DND-41 (cell line): ENCODE measurements at regions not wholly inside any gene's neighbourhood (a gene's known extent, or its start where the extent isn't known, plus 50 kb on each side); places are given as distances from the start of the nearest gene placed in this dataset.

Experiments used
- ATAC-seq: fragments of 200-7000 bp; cut with Tn5 transposase; 3 replicates; pipeline ENCODE4 v1.9.1; 2021; ENCODE audit warnings: low read depth; ENCODE audit not compliant: insufficient read depth
- DNase-seq: peaks from one replicate; pipeline ENCODE4 v3.0.0-alpha.2; 2020
- H2AFZ ChIP-seq: 2 replicates; pipeline ENCODE4 v1.6.0; 2012; ENCODE audit warnings: low read depth, low read length
- H3K27ac ChIP-seq: 2 replicates; pipeline ENCODE4 v1.5.1; 2012; ENCODE audit warnings: low read length, inconsistent platforms
- H3K27me3 ChIP-seq: fragments of 200-600 bp; sonication (generic); 2 replicates; pipeline ENCODE4 v1.6.0; 2012; ENCODE audit warnings: low read length, mild to moderate bottlenecking, inconsistent platforms; ENCODE audit not compliant: insufficient read depth, poor library complexity
- H3K36me3 ChIP-seq: 2 replicates; pipeline ENCODE4 v1.5.1; 2012; ENCODE audit warnings: low read length, inconsistent platforms; ENCODE audit not compliant: insufficient read depth
- H3K4me1 ChIP-seq: 2 replicates; pipeline ENCODE4 v1.5.1; 2012; ENCODE audit warnings: mild to moderate bottlenecking, low read length; ENCODE audit not compliant: insufficient read depth
- H3K4me2 ChIP-seq: 2 replicates; pipeline ENCODE4 v1.6.0; 2012; ENCODE audit warnings: mild to moderate bottlenecking, moderate library complexity, low read length, inconsistent platforms; ENCODE audit not compliant: insufficient read depth
- H3K4me3 ChIP-seq, 2 experiments: fragments of 200-600 bp in 1 of 2; shearing (Covaris generic) in 1 of 2; 2 replicates each; pipeline ENCODE4 v1.5.1; 2012 to 2016; ENCODE audit warnings: inconsistent platforms in 2 of 2, low read length in 2 of 2, mild to moderate bottlenecking in 2 of 2, low read depth in 1 of 2, moderate library complexity in 1 of 2
- H3K79me2 ChIP-seq: 2 replicates; pipeline ENCODE4 v1.6.0; 2012; ENCODE audit warnings: low read length, inconsistent platforms; ENCODE audit not compliant: insufficient read depth
- H3K9ac ChIP-seq: 2 replicates; pipeline ENCODE4 v1.6.0; 2012; ENCODE audit warnings: low read depth, mild to moderate bottlenecking, inconsistent platforms, low read length, moderate library complexity
- H3K9me3 ChIP-seq: 2 replicates; pipeline ENCODE4 v1.5.1; 2012; ENCODE audit warnings: low read length, moderate library complexity, mild to moderate bottlenecking, inconsistent platforms; ENCODE audit not compliant: insufficient read depth, severe bottlenecking
- H4K20me1 ChIP-seq: 2 replicates; pipeline ENCODE4 v1.6.0; 2012; ENCODE audit warnings: low read length; ENCODE audit not compliant: insufficient read depth
- EZH2 ChIP-seq: IDR thresholded peaks from 3 replicates; pipeline ENCODE4 v1.6.1; 2012; ENCODE audit warnings: borderline replicate concordance, low read depth, mild to moderate bottlenecking, moderate library complexity, low read length, inconsistent platforms; ENCODE audit not compliant: severe bottlenecking
- TF ChIP-seq, protein P1 (sequence below): IDR thresholded peaks from 2 replicates; pipeline ENCODE4 v1.5.1; 2012; ENCODE audit warnings: borderline replicate concordance, low read length, moderate library complexity, mild to moderate bottlenecking; ENCODE audit not compliant: poor library complexity, severe bottlenecking; ENCODE audit errors: extremely low read depth

DNA sequence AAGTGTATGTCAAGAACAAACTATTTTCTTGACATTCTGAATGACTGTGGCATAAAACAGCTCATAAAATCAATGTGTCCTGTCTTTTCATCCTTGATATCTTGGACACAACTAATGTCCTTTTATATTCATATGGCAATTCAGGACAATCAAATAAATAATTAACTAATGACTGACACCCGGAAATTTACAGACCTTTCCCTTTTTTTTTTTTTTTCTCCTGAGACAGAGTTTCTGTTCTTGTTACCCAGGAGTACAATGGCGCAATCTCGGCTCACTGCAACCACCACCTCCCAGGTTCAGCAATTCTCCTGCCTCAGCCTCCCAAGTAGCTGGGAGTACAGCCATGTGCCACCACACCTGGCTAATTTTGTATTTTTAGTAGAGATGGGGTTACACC is 107.1 kb upstream of the LGSN start:
- H2AFZ ChIP-seq = no peak overlapping the region
- H3K9ac ChIP-seq = no peak overlapping the region
- H4K20me1 ChIP-seq = no peaks in the 10 kb centered on the region
- no peak overlapping the region for H3K4me3 ChIP-seq
- no peaks in the 10 kb centered on the region for H3K4me1 ChIP-seq
- H3K9me3 ChIP-seq = no peaks in the 10 kb centered on the region
- DNase-seq (no peak), ATAC-seq (no peak)
- H3K27me3 ChIP-seq = no peaks in the 10 kb centered on the region
- H3K4me2 ChIP-seq = no peak overlapping the region
- no peaks in the 10 kb centered on the region for H3K36me3 ChIP-seq
- no peak overlapping the region for H3K27ac ChIP-seq
- TF ChIP-seq, protein P1, sequence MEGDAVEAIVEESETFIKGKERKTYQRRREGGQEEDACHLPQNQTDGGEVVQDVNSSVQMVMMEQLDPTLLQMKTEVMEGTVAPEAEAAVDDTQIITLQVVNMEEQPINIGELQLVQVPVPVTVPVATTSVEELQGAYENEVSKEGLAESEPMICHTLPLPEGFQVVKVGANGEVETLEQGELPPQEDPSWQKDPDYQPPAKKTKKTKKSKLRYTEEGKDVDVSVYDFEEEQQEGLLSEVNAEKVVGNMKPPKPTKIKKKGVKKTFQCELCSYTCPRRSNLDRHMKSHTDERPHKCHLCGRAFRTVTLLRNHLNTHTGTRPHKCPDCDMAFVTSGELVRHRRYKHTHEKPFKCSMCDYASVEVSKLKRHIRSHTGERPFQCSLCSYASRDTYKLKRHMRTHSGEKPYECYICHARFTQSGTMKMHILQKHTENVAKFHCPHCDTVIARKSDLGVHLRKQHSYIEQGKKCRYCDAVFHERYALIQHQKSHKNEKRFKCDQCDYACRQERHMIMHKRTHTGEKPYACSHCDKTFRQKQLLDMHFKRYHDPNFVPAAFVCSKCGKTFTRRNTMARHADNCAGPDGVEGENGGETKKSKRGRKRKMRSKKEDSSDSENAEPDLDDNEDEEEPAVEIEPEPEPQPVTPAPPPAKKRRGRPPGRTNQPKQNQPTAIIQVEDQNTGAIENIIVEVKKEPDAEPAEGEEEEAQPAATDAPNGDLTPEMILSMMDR = no peak
- no peak for TF ChIP-seq EZH2
- H3K79me2 ChIP-seq = no peaks in the 10 kb centered on the region

DNA sequence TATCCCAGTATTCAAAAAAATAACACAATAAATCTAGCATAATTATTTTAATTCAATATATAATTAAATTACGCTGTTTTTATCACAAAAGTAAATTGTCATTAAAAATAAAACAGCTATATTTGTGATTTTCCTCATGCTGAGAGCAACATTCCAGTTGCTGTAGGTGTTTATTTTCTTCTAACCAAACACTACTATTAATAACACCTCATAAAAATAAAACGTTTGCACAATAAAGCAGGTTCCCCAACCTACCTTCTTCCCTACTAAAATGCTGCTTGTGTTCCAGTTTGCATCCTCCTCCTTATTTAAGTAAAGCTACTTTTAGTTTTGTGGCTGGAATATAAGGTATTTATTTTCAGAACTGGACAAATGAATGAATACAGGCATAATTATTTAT is 108.2 kb upstream of the LGSN start:
- no peak for DNase-seq
- H3K4me2 ChIP-seq = no peak overlapping the region
- no peak for ATAC-seq
- H3K9ac ChIP-seq = no peak overlapping the region
- H3K27ac ChIP-seq = no peak overlapping the region
- H2AFZ ChIP-seq = no peak overlapping the region
- no peaks in the 10 kb centered on the region for H3K79me2 ChIP-seq
- TF ChIP-seq, protein P1 = no peak
- TF ChIP-seq EZH2 = no peak
- H3K9me3 ChIP-seq = no peaks in the 10 kb centered on the region
- H3K4me3 ChIP-seq = no peak overlapping the region
- H4K20me1 ChIP-seq = no peaks in the 10 kb centered on the region
- no peaks in the 10 kb centered on the region for H3K4me1 ChIP-seq
- no peaks in the 10 kb centered on the region for H3K36me3 ChIP-seq
- H3K27me3 ChIP-seq = no peaks in the 10 kb centered on the region

- Histone ChIP-seq H3K79me2 (no peaks in the 10 kb centered on the region), H3K4me2 (no peak overlapping the region), H4K20me1 (no peaks in the 10 kb centered on the region), H3K9me3 (no peaks in the 10 kb centered on the region), H3K27me3 (no peaks in the 10 kb centered on the region), H3K4me1 (no peaks in the 10 kb centered on the region), H3K27ac (no peak overlapping the region), H2AFZ (no peak overlapping the region), H3K36me3 (no peaks in the 10 kb centered on the region), H3K4me3 (no peak overlapping the region), H3K9ac (no peak overlapping the region)
- DNase-seq = no peak
- TF ChIP-seq EZH2 = no peak
- ATAC-seq = no peak
Observed at GRCh38 chr6:63430985-63431519, 111.3 kb upstream of the LGSN start.

GRCh38 chr6:63434943-63435342 is 115.2 kb upstream of the LGSN start:
- no peak for TF ChIP-seq EZH2
- TF ChIP-seq, protein P1 = no peak
- Histone ChIP-seq H3K27ac (no peak overlapping the region), H3K4me3 (no peak overlapping the region), H3K4me1 (no peaks in the 10 kb centered on the region), H4K20me1 (no peaks in the 10 kb centered on the region), H3K27me3 (no peaks in the 10 kb centered on the region), H3K4me2 (no peak overlapping the region), H3K9me3 (no peaks in the 10 kb centered on the region), H3K36me3 (no peaks in the 10 kb centered on the region), H3K9ac (no peak overlapping the region), H2AFZ (no peak overlapping the region), H3K79me2 (no peaks in the 10 kb centered on the region)
- DNase-seq (no peak), ATAC-seq (no peak)
